Central memory CD4-positive, alpha-beta T cell (primary cell): ENCODE measurements at regions not wholly inside any gene's neighbourhood (a gene's known extent, or its start where the extent isn't known, plus 50 kb on each side); places are given as distances from the start of the nearest gene placed in this dataset.
"Not testable (repeated sequence)": the region's sequence is repeated elsewhere in the genome, so short reads cannot be mapped to it uniquely, and the experiment has no call there.

Experiments
- DNase-seq: peaks from one replicate; pipeline ENCODE4 v3.0.0; 2022

DNA sequence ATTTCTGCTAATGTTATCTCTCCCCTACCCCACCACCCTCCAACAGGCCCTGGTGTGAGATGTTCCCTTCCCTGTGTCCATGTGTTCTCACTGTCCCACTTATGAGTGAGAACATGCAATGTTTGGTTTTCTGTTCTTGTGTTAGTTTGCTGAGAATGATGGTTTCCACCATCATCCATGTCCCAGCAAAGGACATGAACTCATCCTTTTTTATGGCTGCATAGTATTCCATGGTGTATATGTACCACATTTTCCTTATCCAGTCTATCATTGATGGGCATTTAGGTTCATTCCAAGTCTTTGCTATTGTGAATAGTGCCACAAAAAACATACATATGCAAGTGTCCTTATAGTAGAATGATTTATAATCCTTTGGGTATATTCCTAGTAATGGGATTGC lies 104.5 kb downstream of the ZNF33B start:
- not testable (repeated sequence) for DNase-seq

DNA sequence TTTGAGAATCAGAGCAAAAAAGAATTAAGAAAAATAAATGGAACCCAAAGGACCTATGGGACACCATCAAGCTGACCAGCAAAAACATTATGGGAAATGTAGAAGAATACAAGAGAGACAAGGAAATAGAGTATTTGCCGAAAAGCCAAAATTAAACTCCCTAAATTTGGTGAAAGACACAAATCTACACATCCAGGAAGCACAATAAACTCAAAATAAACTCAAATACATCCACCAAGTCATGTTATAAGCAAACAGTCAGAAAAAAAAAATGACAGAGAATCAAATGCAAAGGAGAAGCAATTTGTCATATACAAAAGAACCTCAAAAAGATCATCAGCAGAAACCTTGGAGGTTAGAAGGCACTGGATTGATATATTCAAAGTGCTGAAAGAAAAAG lies 105.4 kb downstream of the ZNF33B start:
- no peak for DNase-seq

DNA sequence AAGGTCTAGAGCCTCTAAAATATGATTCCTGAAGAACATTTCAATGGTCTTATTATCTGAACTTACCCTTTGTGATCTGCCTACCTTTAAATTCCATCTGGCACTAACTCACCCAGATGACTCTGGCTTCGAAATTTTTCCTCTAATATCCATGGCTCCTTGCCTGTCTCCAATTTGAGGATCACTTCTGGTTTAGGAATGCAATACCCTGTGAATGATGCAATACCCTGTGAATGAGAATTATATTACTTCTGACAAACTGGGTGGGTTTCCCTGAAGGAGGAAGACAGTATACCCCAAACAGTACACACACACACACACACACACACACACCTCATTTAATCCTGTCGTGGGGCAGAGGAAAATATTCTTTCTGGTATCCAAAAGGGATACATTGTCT lies 115.3 kb downstream of the ZNF33B start:
- DNase-seq: no peak

DNA sequence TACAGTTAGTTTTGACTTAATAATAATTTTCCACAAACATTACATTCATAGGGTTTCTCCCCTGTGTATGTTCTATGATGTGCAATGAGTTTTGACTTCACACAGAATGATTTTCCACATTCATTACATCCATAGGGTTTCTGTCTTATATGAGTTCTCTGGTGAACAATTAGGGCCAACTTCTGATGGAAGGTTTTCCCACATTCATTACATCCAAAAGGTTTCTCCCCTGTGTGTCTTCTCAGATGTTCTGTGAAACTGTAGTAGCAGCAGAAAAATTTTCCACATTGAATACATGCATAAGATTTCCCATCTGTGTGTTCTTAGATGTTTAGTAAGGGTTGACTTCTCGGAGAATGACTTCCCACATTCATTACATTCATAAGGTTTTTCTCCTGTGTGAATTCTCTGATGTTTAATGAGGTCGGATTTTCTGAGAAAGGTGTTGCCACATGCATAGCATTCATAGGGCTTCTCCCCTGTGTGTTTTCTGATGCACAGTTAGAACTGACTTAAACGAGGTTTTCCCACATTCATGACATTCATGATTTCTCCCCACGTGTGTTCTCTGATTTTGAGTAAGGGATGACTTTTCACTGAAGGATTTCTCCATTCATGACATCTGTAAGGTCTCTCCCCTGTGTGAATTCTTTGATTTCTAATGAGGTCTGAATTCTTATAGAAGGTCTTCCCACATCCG lies 118.5 kb downstream of the ZNF33B start:
- DNase-seq: no peak

DNA sequence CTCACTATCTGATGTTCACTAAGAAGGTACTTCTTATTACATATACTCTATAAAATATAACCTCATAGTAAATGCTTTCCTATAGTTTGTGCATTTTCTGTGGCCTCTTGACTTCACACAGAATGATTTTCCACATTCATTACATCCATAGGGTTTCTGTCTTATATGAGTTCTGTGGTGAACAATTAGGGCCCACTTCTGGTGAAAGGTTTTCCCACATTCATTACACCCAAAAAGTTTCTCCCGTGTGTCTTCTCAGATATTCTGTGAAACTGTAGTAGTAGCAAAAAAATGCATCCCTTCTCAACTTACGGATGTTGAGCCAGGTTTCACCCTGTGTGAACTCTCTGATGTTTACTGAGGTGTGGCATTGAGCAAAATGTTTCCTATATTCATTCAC lies 119.3 kb downstream of the ZNF33B start:
- DNase-seq: no peak

DNA sequence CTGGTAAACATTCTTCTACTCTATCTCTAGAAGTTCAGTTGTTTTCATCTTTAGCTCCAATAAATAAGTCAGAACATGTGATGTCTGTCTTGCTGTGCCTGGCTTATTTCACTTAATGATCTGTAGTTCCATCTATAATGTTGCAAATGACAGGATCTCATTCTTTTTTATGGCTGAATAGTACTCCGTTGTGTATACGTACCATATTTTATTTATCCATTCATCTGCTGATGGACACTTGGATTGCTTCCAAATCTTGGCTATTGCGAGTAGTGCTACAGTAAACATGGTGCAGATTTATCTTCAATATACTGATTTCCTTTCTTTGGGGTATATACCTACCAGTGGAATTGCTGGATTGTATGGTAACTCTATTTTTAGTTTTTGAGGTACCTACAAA lies 124.4 kb downstream of the ZNF33B start:
- DNase-seq: no peak

DNA sequence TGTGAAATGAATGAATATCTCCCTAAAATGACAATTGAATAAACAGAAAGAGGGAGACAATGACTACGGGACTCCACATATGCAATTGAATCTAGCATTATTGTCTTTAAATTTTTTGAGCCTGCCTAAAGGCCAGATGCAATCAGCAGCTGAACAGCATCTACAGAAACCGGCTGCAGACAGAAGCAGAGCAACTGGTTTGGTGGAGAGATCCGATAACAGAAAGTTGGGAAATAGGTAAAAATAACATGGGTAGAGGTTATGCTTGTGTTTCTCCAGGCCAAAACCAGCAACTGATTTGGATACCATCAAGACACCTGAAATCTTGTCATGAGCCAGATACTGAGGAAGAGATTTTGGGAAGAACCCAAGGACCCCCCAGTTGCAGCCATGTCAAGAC lies 146.6 kb downstream of the ZNF33B start:
- DNase-seq: no peak

DNA sequence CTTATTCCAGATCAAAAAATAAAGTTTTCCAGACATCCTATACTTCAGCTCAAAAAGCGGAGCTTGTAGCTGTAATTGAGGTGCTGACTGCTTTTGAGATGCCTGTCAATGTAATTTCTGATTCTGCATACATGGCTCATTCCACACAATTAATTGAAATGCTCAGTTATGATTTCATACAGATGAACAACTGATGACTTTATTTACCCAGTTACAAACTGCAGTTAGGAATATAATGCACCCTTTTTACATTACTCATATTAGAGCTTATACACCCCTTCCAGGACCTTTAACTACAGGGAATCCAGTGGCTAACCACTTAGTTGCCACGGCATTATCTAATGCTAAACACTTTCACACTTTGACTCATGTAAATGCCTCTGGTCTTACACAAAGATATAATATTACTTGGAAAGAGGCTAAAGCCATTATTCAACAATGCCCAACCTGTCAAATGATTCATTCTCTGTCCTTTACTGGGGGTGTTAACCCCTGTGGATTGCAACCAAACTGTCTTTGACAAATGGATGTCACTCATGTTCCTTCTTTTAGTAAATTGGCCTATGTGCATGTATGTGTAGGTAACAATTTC lies 147.3 kb downstream of the ZNF33B start:
- DNase-seq: no peak

DNA sequence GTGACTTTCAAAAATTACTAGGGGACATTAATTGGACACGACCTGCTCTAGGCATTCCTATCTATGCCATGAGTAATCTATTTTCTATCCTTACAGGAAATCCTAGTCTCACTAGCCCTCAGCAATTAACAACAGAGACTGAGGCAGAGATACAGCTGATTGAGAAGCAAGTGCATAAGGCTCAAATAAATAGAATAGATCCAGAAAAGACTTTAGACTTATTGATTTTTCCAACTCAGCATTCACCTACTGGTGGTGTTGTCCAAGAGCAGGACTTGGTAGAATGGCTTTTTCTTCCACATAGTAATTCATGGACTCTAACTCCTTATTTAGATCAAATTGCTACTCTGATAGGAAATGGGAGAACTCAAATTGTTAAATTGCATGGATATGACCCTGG lies 148.0 kb downstream of the ZNF33B start:
- no peak for DNase-seq

DNA sequence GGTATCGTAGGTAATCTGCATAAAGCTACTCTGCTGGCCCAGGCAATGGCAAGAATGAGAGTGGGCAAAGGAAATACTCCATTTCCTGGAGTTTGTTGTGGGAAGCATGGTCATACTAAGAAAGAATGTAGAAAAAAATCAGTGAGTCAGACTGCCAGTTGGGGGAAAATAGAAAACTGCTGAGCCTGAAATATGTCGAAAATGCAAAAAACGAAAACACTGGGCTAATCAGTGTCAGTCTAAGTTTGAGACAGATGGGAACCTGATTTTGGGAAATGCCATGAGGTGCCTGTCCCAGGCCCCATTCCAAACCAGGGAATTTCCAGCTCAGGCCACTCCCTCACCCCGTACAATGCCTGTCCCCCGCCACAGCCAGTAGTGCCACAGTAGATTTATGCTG lies 150.0 kb downstream of the ZNF33B start:
- no peak for DNase-seq

DNA sequence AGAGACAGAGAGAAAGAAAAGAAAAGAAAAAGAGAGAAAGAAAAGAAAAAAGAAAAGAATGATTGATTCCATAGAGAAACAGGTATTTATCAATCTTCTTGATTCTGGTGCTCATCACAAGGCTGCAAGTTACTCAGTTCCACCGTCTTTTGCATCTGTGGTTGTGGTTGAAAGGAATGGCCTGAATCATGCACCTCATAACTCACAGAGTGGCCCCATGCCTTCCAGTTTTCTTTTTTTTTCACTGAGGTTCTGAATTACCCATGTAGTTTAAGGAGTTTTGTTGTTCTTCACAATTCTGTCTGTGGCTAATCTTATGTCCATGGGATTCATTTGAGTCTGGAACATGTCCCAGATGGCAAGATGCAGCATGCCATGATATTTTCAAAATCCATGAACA lies 156.0 kb downstream of the ZNF33B start:
- DNase-seq: no peak

DNA sequence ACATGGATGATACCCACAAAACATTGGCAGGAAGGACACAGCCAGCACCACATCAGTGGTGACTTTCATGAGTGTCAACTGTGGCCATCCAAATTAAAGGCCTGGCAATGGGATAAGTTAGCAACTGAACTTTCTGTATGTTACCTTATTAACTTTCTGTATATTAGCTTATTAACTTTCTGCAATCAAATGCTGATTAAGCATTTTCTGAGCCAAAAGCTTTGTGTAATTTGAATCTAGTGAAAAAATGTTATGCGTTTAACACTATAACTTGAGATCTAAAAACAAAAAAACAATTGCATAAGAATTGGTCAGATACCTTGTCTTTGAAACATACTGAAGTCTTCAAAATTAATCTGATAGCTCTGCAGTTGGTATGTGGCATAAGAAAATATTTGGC lies 159.3 kb downstream of the ZNF33B start:
- no peak for DNase-seq

DNA sequence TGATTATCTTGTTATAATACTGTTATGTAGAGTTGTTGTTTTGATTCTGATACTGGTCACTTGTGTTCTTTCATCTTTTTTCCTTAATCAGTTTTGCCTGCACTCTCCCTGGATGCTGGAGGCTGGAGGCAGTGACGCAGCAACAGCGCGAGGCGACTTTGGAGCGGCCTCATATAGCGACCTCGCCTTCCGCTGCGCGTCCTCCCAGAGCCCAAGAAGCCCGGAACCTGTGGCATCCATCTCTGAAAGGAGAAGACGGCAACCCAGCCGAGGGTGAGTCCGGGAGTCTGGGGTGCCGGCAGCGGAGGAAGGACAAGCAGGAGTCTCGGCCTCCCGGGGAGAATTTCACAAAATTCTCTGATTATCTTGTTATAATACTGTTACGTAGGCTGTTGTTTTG lies 161.2 kb downstream of the ZNF33B start:
- DNase-seq: no peak

DNA sequence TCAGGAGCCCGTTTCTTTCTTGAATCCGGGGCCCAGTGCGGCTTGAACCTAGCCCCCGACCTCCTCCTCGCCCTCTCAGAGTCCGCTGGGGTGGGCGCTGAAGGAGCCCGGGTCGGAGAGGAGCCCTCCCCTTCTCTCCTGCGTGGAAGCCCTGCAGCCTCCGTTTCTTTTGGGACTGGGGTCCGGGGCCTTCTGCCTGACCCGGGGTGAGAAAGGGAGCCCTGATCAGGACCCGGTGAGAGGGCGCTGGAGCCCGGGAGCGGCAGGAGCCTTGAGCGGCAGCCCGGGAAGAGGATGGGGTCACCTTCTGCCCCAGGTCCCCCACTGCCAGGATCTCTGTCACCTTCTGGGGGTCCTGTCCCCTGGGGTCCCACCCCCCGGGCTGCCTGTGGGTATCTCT lies 162.3 kb downstream of the ZNF33B start:
- no peak for DNase-seq

DNA sequence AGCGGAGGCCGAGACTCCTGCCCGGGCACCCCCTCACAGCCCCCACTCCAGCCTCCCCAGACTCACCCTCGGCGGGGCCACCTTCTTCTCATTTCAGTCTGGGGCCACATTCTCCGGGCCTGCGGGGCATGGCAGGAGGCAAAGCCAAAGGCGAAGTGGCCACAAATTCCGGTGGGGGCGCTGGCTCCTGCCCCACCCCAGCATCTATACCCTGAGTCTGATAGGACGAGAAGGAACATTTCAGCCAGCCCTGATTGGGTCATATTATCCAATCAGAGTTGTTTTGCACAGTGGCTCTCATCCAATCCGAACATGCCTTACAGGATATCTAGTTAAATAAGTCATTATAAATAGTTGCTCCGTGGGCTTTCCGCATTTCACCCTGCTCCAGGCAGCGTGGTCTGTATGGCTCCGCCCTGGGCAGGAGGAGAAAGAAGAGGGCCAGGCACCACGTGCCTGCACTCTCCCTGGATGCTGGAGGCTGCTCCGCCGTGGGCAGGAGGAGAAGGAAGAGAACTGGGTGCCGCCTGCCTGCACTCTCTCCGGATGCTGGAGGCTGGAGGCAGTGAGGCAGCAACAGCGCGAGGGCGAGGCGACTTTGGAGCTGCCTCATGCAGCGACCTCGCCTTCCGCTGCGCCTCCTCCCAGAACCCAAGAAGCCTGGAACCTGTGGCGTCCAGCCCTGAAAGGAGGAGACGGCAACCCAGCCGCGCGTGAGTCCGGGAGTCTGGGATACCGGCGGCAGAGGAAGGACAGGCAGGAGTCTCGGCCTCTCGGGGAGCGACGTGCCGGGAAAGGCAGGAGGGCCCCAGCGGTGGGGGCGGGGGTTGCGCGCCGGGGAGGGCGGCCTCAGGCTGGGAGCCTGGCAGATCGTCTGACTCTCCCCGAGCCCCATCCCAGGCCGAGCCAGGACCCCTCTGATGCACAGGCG lies 162.9 kb downstream of the ZNF33B start:
- no peak for DNase-seq

DNA sequence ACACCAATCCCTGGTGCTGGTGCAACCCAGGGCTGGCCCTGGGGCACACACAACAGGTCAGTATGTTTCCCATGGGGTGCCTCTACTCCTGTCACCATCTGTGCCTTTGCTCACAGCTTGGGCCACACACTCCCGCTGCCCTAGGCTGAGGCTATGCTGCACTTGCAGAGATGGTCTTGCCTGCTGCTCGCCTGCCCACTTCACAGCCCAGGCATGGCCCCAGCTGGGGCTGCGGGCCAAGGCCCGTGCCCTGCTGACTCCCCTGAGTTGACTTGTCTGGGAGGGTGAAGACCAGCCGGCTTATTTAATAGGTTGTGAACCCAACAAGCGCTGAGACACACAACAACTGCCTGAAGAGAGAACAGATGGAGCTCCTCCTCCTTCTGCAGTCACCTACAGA lies 184.1 kb downstream of the ZNF33B start:
- no peak for DNase-seq

DNA sequence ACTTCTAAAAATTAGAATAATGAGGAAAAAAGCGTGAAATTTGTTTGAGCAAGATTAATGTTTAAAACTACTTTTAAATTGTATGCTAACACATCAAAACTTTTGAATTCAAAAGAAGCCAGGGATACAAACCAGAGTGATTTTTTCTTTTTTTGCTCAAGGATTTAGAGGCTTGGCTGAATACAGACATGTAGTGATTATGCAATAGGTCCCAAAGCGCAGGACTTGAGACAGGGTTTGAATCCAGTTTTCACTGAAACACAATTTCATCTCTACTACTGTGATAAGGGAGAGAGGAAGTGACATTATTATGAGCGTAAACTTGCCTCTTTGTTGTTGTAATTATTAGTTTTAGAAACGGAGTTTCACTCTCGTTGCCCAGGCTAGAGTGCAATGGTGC lies 207.3 kb downstream of the ZNF33B start:
- no peak for DNase-seq

DNA sequence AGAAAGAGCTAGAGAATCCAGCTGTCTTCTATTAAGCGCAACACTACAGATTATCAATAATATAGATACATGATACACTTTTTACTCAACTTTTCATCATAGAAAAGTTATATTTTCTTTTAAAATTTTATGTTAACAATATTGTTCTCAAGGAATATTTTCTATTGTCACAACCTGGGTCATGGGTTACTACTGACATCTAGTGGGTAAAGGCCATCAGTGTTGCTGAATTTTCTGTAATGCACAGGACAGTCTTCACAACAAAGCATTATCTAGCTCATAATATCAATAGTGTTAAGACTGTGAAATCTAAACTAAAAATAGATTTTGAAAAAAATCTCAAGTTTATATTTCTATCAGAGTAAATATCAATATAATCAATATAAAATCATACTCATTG lies 209.8 kb downstream of the ZNF33B start:
- DNase-seq: no peak

DNA sequence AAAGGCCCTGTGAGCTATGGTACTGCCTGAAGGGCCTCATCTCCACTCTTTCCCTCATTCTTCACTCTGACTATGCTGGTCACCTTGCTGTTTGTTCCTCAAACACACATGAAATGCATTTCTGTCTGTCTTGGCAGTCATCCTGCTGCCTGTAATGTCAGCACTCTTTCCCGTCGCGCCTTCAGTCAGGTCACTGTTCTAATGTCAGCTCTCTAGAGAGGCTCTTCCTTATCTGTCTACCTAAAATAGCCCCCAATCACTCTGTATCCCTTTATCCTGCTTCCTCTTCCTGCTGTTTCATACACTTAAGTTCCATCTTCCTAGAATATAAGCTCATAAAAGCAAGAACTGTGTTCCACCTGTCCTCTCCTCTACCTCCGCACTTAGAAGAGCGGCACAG lies 215.5 kb downstream of the ZNF33B start:
- DNase-seq: no peak

DNA sequence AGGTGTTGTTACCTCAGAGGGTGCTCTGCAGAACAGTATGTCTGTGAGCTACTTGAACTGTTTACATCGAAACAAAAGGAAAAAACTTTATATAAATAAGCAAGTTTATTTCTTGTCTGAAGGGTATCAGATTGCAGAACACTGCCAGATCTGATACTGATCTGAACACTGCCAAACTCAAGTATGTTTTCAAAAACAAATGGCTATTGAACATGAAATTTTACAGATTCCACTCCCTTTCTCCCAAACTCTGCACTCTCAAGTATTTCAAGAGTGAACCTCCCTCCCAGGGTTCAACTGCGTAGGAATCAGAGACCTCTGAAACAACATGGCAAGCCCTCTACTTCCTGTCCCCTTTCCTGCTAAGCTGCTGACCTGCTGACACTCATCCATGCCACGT lies 216.6 kb downstream of the ZNF33B start:
- DNase-seq: no peak

DNA sequence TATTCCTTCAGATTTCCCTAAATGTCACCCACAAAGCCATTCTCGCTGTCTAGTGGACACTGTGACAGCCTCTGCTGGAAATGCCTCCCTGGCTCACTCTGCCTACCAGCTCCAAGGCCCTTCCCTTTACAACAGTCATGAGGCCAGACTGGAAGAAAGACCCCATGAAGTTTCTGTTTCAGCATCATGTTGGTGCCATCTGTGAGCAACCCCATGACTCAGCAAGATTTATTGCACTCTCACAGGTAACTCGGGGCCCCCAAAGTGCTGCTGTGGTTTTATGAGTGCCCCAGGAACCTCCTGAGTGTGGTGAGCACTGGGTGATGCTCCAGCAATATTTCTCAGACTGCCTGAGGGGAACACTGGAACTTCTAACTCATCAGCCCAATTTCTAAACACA lies 218.6 kb downstream of the ZNF33B start:
- no peak for DNase-seq

DNA sequence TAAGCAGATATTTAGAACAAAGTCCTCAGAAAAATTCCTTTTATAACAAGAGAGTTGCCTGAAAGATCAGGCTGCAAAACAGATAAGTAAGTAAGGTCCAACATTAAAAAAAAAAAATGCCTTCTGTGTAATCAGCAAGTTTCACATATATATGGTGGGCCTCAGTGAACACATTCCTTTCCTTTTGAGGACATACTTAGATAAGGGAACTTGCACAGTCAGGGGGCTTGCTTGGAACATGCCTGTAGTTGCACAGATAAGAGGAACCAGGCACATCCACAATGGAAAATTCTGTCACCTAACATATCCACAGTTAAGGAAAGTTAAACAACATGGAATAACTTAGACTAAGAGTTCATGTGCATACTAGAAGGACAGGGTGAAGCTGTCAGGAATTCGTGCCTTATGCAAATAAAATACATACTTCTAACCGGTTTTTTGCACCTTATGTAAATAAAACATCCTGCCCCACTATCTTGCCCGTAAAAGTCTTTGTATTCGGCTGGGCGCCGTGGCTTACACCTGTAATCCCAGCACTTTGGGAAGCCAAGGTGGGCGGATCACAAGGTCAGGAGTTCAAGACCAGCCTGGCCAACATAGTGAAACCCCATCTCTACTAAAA lies 257.3 kb downstream of the ZNF33B start:
- no peak for DNase-seq

DNA sequence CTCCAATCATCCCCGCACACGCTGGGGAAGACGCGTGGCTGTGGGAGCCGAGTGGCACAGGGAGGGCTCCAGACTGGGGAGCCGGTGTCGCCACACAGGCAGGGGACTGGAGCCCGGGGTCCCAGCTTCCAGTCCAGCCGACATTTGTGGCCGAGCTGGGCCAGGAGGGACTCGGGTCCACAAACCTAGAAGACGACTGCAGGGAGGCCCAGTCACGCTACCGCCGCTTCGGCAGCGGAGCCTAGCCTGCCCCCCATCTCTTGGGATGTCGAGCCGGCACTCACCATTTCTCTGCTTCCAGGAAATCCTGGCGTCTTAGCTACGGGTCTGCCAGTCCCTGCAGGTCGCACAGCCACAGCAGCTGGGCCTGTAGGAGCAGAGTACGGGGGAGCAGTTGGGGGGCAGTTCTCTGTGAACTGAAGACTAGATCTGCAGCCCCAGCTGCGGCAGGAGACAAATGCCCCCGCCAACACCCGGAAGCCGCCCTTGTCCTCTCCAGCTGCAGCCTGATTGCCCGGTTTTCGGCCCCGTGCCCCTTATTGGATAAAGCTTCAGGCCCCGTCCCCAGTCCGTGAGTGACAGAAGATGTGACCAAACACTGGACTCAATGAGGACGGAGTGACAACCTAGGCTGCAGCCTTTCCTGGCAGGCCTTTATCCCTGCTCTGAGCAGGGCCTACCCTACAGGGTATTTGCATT lies 270.7 kb downstream of the ZNF33B start:
- no peak for DNase-seq
